GM18907 (cell line): ENCODE measurements at regions not wholly inside any gene's neighbourhood (a gene's known extent, or its start where the extent isn't known, plus 50 kb on each side); places are given as distances from the start of the nearest gene placed in this dataset.
A peak's percentile ranks its signal among the peaks of the same experiment; 100 is the strongest.

ENCODE experiments used
- ATAC-seq: cut with Tn5 transposase; IDR thresholded peaks from one replicate; pipeline ENCODE4 v1.9.1; 2021; ENCODE audit warnings: mild to moderate bottlenecking, moderate library complexity; ENCODE audit not compliant: unreplicated experiment

- peak; percentile 54 for ATAC-seq
These were observed 160.8 kb upstream of the TLE3 start for GRCh38 chr15:70258369-70259027.

- ATAC-seq = no peak
These were observed 160.0 kb upstream of the TLE3 start for GRCh38 chr15:70257573-70258248.

- ATAC-seq = no peak
These were observed 159.3 kb upstream of the TLE3 start for GRCh38 chr15:70257047-70257446.

GRCh38 chr15:70254311-70254869, 156.7 kb upstream of the TLE3 start:
- ATAC-seq = no peak

- no peak for ATAC-seq
These were observed 155.9 kb upstream of the TLE3 start for GRCh38 chr15:70253461-70254156.

GRCh38 chr15:70252951-70253320, 155.2 kb upstream of the TLE3 start:
- no peak for ATAC-seq

GRCh38 chr15:70252056-70252950, 154.6 kb upstream of the TLE3 start:
- no peak for ATAC-seq

- no peak for ATAC-seq
These were observed 153.7 kb upstream of the TLE3 start for GRCh38 chr15:70251246-70251990.

GRCh38 chr15:70250208-70251201, 152.8 kb upstream of the TLE3 start:
- ATAC-seq = no peak

GRCh38 chr15:70249616-70250015, 151.9 kb upstream of the TLE3 start:
- no peak for ATAC-seq

GRCh38 chr15:70248116-70249025, 150.7 kb upstream of the TLE3 start:
- ATAC-seq = no peak

GRCh38 chr15:70247281-70247680, 149.6 kb upstream of the TLE3 start:
- ATAC-seq = no peak

- ATAC-seq = no peak
These were observed 149.0 kb upstream of the TLE3 start for GRCh38 chr15:70246623-70247220.

GRCh38 chr15:70245932-70246622, 148.4 kb upstream of the TLE3 start:
- ATAC-seq = peak; percentile 47

- no peak for ATAC-seq
These were observed 147.3 kb upstream of the TLE3 start for GRCh38 chr15:70244978-70245542.

GRCh38 chr15:70243686-70244540, 146.2 kb upstream of the TLE3 start:
- ATAC-seq = no peak
